Glutamatergic neuron (in vitro differentiated cells): ENCODE measurements at regions not wholly inside any gene's neighbourhood (a gene's known extent, or its start where the extent isn't known, plus 50 kb on each side); places are given as distances from the start of the nearest gene placed in this dataset.

Experiments used
- DNase-seq: peaks from one replicate; pipeline ENCODE4 v3.0.0; 2022
- H3K27ac Mint-ChIP-seq: one replicate; pipeline ENCODE4 v1.8.0; 2020; ENCODE audit warnings: mild to moderate bottlenecking, mixed read lengths, inconsistent platforms; ENCODE audit not compliant: unreplicated experiment
- H3K27me3 Mint-ChIP-seq: one replicate; pipeline ENCODE4 v1.8.0; 2020; ENCODE audit warnings: mild to moderate bottlenecking, moderate library complexity, mixed read lengths, inconsistent platforms; ENCODE audit not compliant: unreplicated experiment
- H3K36me3 Mint-ChIP-seq: one replicate; pipeline ENCODE4 v1.8.0; 2020; ENCODE audit warnings: mild to moderate bottlenecking, mixed read lengths, inconsistent platforms; ENCODE audit not compliant: unreplicated experiment
- H3K4me1 Mint-ChIP-seq: one replicate; pipeline ENCODE4 v1.8.0; 2020; ENCODE audit warnings: mild to moderate bottlenecking, low read depth, mixed read lengths, inconsistent platforms; ENCODE audit not compliant: unreplicated experiment
- H3K4me3 Mint-ChIP-seq: one replicate; pipeline ENCODE4 v1.8.0; 2020; ENCODE audit warnings: mild to moderate bottlenecking, mixed read lengths, inconsistent platforms; ENCODE audit not compliant: unreplicated experiment
- H3K9me3 Mint-ChIP-seq: one replicate; pipeline ENCODE4 v1.8.0; 2020; ENCODE audit warnings: mild to moderate bottlenecking, moderate library complexity, mixed read lengths, inconsistent platforms; ENCODE audit not compliant: unreplicated experiment
- TF ChIP-seq, protein P1 (sequence below): fragments of 200-600 bp; sonication (generic); IDR thresholded peaks from one replicate; pipeline ENCODE4 v1.5.0; 2021; ENCODE audit not compliant: partially characterized antibody, unreplicated experiment

- peaks cover 2% of the 10 kb centered on the region for H3K9me3 Mint-ChIP-seq
- H3K27me3 Mint-ChIP-seq = no peaks in the 10 kb centered on the region
- no peak for DNase-seq
- H3K4me3 Mint-ChIP-seq = no peak overlapping the region
- no peaks in the 10 kb centered on the region for H3K36me3 Mint-ChIP-seq
- no peaks in the 10 kb centered on the region for H3K4me1 Mint-ChIP-seq
- TF ChIP-seq, protein P1, sequence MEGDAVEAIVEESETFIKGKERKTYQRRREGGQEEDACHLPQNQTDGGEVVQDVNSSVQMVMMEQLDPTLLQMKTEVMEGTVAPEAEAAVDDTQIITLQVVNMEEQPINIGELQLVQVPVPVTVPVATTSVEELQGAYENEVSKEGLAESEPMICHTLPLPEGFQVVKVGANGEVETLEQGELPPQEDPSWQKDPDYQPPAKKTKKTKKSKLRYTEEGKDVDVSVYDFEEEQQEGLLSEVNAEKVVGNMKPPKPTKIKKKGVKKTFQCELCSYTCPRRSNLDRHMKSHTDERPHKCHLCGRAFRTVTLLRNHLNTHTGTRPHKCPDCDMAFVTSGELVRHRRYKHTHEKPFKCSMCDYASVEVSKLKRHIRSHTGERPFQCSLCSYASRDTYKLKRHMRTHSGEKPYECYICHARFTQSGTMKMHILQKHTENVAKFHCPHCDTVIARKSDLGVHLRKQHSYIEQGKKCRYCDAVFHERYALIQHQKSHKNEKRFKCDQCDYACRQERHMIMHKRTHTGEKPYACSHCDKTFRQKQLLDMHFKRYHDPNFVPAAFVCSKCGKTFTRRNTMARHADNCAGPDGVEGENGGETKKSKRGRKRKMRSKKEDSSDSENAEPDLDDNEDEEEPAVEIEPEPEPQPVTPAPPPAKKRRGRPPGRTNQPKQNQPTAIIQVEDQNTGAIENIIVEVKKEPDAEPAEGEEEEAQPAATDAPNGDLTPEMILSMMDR = no peak
- no peak overlapping the region for H3K27ac Mint-ChIP-seq
These were observed 104.8 kb upstream of the MC3R start for GRCh38 chr20:56143759-56144158.

DNA sequence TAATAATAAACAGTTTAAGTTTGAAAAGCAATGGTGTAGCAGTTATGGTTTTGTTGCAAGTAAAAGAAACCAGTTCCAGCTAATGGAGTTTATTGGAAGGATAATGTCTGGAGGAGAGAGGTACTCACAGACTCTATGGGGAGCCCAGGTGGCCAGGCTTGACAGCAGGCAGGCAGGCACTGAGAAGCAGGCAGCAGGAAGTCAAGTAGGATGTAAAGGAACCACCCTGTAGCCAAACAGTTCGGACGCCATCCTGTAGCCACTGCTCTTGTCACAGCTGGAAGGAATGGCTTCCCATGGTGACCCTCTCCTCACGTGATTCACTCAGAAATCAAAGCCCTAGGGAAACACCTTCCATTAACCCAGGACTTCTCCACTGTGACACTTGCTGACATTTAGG, 96.7 kb upstream of the MC3R start:
- DNase-seq = no peak
- Mint-ChIP-seq H3K27ac (no peak overlapping the region), H3K36me3 (no peaks in the 10 kb centered on the region), H3K4me1 (no peaks in the 10 kb centered on the region), H3K4me3 (no peak overlapping the region), H3K9me3 (peaks cover 5% of the 10 kb centered on the region), H3K27me3 (no peaks in the 10 kb centered on the region)
- TF ChIP-seq, protein P1 = no peak

DNA sequence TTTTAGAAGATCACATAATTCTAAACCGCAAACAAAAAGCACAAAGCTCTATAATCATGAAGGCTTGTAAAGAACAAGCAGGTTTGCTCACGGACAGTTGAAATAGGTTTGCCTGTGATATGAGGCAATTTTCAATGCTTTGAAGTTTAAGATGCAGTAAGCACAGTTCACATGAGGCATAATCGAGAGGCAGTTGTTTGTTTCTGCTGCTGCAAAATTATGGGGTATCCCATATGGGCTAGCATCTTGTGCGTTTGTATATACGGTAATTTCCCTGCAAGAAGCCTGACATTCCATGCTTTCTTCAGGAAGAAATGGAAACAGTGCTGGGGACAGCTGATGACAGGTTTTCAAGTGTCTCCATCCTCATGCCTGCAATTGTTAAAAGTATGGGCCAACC, 94.6 kb upstream of the MC3R start:
- H3K4me3 Mint-ChIP-seq = no peak overlapping the region
- TF ChIP-seq, protein P1 = no peak
- H3K27ac Mint-ChIP-seq = no peak overlapping the region
- H3K27me3 Mint-ChIP-seq = no peaks in the 10 kb centered on the region
- H3K4me1 Mint-ChIP-seq = no peaks in the 10 kb centered on the region
- H3K9me3 Mint-ChIP-seq = peaks cover 3% of the 10 kb centered on the region
- no peak for DNase-seq
- H3K36me3 Mint-ChIP-seq = no peaks in the 10 kb centered on the region

- TF ChIP-seq, protein P1 = no peak
- no peak overlapping the region for H3K4me3 Mint-ChIP-seq
- H3K9me3 Mint-ChIP-seq = peaks cover 3% of the 10 kb centered on the region
- H3K4me1 Mint-ChIP-seq = no peaks in the 10 kb centered on the region
- H3K27me3 Mint-ChIP-seq = no peaks in the 10 kb centered on the region
- no peaks in the 10 kb centered on the region for H3K36me3 Mint-ChIP-seq
- no peak overlapping the region for H3K27ac Mint-ChIP-seq
- no peak for DNase-seq
These were observed 92.9 kb upstream of the MC3R start for GRCh38 chr20:56155625-56156024.

DNA sequence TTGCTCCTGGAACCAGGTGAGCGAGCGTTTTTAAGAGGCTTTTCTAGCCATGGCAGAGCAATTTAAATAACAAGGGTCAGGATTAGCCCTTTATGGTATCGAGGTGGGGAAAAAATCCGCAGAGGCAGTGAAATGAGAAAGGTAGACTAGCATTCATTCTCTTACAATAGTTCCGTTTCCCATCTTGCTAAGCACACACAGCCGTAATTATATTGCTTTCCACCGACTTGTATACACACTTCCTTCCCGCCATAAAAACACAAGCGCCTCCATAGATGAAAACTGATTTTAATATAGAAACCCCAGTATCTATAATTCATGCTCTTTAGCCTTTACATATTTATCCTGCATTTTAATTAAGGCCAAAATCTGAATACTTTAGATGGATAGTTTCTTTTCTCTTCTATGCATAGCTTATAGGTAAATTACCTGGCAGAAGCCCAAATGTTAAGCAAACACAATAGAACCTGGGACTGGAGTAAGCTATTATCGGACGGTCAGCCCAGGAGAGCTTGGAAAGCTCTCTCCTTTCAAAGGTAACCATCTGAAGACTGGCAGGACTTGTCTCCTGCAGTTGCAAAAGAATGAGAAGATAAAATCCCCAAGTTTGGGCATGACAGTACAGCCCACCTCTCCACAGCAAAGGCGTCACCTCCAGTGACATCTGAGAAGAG, 90.9 kb upstream of the MC3R start:
- DNase-seq = no peak
- Mint-ChIP-seq H3K4me1 (no peaks in the 10 kb centered on the region), H3K9me3 (peaks cover 3% of the 10 kb centered on the region), H3K27me3 (no peaks in the 10 kb centered on the region), H3K4me3 (no peak overlapping the region), H3K36me3 (no peaks in the 10 kb centered on the region), H3K27ac (no peak overlapping the region)
- TF ChIP-seq, protein P1 = no peak
